Fibroblast of lung (primary cell): ENCODE measurements at regions not wholly inside any gene's neighbourhood (a gene's known extent, or its start where the extent isn't known, plus 50 kb on each side); places are given as distances from the start of the nearest gene placed in this dataset.
"Not testable (repeated sequence)": the region's sequence is repeated elsewhere in the genome, so short reads cannot be mapped to it uniquely, and the experiment has no call there.

Source experiments
- DNase-seq, 2 donors: peaks; one replicate each; pipeline versions ENCODE4 v3.0.0 to v3.0.0-alpha.2; 2010; ENCODE audit warnings: low read depth in 2 of 2
- H2AFZ ChIP-seq: 2 replicates; pipeline ENCODE4 v1.5.1; 2012; ENCODE audit warnings: low read length, control low read depth, inconsistent platforms
- H3K27ac ChIP-seq: 2 replicates; pipeline ENCODE4 v1.5.1; 2011; ENCODE audit warnings: low read length, control low read depth; ENCODE audit not compliant: insufficient read depth
- H3K27me3 ChIP-seq: 2 replicates; pipeline ENCODE4 v1.5.1; 2011; ENCODE audit warnings: mild to moderate bottlenecking, low read length; ENCODE audit not compliant: control insufficient read depth, insufficient read depth
- H3K36me3 ChIP-seq: 2 replicates; pipeline ENCODE4 v1.5.1; 2011; ENCODE audit warnings: low read length; ENCODE audit not compliant: control insufficient read depth, insufficient read depth
- H3K4me1 ChIP-seq: 2 replicates; pipeline ENCODE4 v1.5.1; 2011; ENCODE audit warnings: low read length; ENCODE audit not compliant: control insufficient read depth, insufficient read depth; ENCODE audit errors: extremely low read depth
- H3K4me2 ChIP-seq: 2 replicates; pipeline ENCODE4 v1.5.1; 2011; ENCODE audit warnings: low read length, control low read depth; ENCODE audit not compliant: insufficient read depth; ENCODE audit errors: extremely low read depth
- H3K4me3 ChIP-seq, 4 experiments: fragments of 200-600 bp in 1 of 4; sonication (generic) in 1 of 4; replicated peaks in 1 of 4; 2 replicates each; pipeline ENCODE4 v1.5.1; 2011 to 2016; ENCODE audit warnings: low read length in 4 of 4, low read depth in 3 of 4, mild to moderate bottlenecking in 3 of 4, control low read depth in 2 of 4, inconsistent platforms in 1 of 4, mixed read lengths in 1 of 4; ENCODE audit not compliant: insufficient read depth in 1 of 4; ENCODE audit errors: control extremely low read depth in 1 of 4
- H3K79me2 ChIP-seq: 2 replicates; pipeline ENCODE4 v1.5.1; 2012; ENCODE audit warnings: mild to moderate bottlenecking, low read length, inconsistent platforms; ENCODE audit not compliant: control insufficient read depth, insufficient read depth
- H3K9ac ChIP-seq: 2 replicates; pipeline ENCODE4 v1.5.1; 2011; ENCODE audit warnings: mild to moderate bottlenecking, low read length, control low read depth; ENCODE audit not compliant: insufficient read depth
- H3K9me3 ChIP-seq: 2 replicates; pipeline ENCODE4 v1.5.1; 2012; ENCODE audit warnings: low read depth, low read length; ENCODE audit not compliant: control insufficient read depth, insufficient read depth
- H4K20me1 ChIP-seq: 2 replicates; pipeline ENCODE4 v1.5.1; 2011; ENCODE audit warnings: low read length; ENCODE audit not compliant: control insufficient read depth, insufficient read depth; ENCODE audit errors: extremely low read depth
- CTCF ChIP-seq, 2 donors: IDR thresholded peaks in 1 of 2; conservative IDR thresholded peaks in 1 of 2; 1 replicate in 1 of 2; 2 replicates in 1 of 2; pipeline ENCODE4 v1.5.1; 2011 to 2012; ENCODE audit warnings: low read length in 2 of 2, control low read depth in 1 of 2, inconsistent platforms in 1 of 2, low read depth in 1 of 2, mild to moderate bottlenecking in 1 of 2
- EZH2 ChIP-seq: IDR thresholded peaks from 2 replicates; pipeline ENCODE4 v1.5.1; 2012; ENCODE audit warnings: low read length, control low read depth, mild to moderate bottlenecking; ENCODE audit errors: missing control alignments

- H3K4me3 ChIP-seq, H3K36me3 ChIP-seq, H3K9me3 ChIP-seq, H4K20me1 ChIP-seq, DNase-seq, H3K4me1 ChIP-seq, H2AFZ ChIP-seq, H3K27ac ChIP-seq, H3K27me3 ChIP-seq, H3K9ac ChIP-seq, H3K79me2 ChIP-seq, H3K4me2 ChIP-seq: not testable (repeated sequence)
Measured at GRCh38 chr18:7178568-7178967, 52.3 kb upstream of the LRRC30 start.

GRCh38 chr18:7177116-7177744, 53.7 kb upstream of the LRRC30 start:
- Histone ChIP-seq H3K79me2 (no peaks in the 10 kb centered on the region), H3K4me3 (no peak overlapping the region), H2AFZ (no peak overlapping the region), H3K9ac (no peak overlapping the region), H3K4me2 (peak overlapping the region; percentile 5), H3K27ac (no peak overlapping the region), H4K20me1 (no peaks in the 10 kb centered on the region), H3K27me3 (no peaks in the 10 kb centered on the region), H3K9me3 (no peaks in the 10 kb centered on the region), H3K4me1 (no peaks in the 10 kb centered on the region), H3K36me3 (no peaks in the 10 kb centered on the region)
- peak; percentile 65 to 87 for DNase-seq
- no peak for TF ChIP-seq EZH2
- TF ChIP-seq CTCF (conservative IDR thresholded peaks at IDR 0.05 in 1 of 2, IDR thresholded peaks at IDR 0.05 in 1 of 2; ENCODE audit: low read depth in 1 of 2, low read length in 2 of 2): peak; percentile 81 to 92

- Histone ChIP-seq H3K27me3 (no peaks in the 10 kb centered on the region), H3K9me3 (no peaks in the 10 kb centered on the region), H3K4me2 (no peak overlapping the region), H2AFZ (no peak overlapping the region), H4K20me1 (no peaks in the 10 kb centered on the region), H3K79me2 (no peaks in the 10 kb centered on the region), H3K4me3 (no peak overlapping the region), H3K27ac (no peak overlapping the region), H3K9ac (no peak overlapping the region), H3K4me1 (no peaks in the 10 kb centered on the region), H3K36me3 (no peaks in the 10 kb centered on the region)
- no peak for DNase-seq
- no peak for TF ChIP-seq CTCF (conservative IDR thresholded peaks at IDR 0.05 in 1 of 2, IDR thresholded peaks at IDR 0.05 in 1 of 2; ENCODE audit: low read depth in 1 of 2, low read length in 2 of 2)
Measured at GRCh38 chr18:7174344-7175095, 56.4 kb upstream of the LRRC30 start.
